ENCODE measurements at regions not wholly inside any gene's neighbourhood (a gene's known extent, or its start where the extent isn't known, plus 50 kb on each side); places are given as distances from the start of the nearest gene placed in this dataset.

DNA sequence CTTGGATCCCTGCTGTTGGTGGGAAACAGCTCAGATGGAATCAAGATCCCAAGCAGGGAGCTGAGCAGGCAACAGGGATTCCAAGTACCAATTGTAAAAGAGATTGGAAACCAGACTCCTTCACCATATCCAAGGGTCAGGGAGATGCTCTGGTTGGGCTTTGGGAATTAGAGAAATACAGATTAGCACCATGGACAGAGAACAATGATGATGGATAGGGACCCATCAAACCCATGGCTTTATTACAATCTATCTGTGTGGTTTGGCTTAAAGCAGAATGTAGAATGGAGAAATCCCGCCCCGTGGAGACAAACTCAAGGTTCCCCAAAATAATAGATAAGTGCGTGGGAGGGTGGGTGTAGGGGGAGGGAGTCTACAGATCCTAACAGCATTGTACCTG lies 120.7 kb upstream of the CSF3R start:
- Histone ChIP-seq H3K4me1 (no peaks in the 10 kb centered on the region), H3K9me3 (no peaks in the 10 kb centered on the region), H3K4me3 (no peak overlapping the region), H3K27me3 (no peaks in the 10 kb centered on the region), H3K27ac (no peak overlapping the region), H3K36me3 (no peaks in the 10 kb centered on the region), H3K9ac (ENCODE audit: low read depth in 2 of 2, low read length in 2 of 2) (no peak overlapping the region)
- TF ChIP-seq, protein P1, sequence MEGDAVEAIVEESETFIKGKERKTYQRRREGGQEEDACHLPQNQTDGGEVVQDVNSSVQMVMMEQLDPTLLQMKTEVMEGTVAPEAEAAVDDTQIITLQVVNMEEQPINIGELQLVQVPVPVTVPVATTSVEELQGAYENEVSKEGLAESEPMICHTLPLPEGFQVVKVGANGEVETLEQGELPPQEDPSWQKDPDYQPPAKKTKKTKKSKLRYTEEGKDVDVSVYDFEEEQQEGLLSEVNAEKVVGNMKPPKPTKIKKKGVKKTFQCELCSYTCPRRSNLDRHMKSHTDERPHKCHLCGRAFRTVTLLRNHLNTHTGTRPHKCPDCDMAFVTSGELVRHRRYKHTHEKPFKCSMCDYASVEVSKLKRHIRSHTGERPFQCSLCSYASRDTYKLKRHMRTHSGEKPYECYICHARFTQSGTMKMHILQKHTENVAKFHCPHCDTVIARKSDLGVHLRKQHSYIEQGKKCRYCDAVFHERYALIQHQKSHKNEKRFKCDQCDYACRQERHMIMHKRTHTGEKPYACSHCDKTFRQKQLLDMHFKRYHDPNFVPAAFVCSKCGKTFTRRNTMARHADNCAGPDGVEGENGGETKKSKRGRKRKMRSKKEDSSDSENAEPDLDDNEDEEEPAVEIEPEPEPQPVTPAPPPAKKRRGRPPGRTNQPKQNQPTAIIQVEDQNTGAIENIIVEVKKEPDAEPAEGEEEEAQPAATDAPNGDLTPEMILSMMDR (IDR thresholded peaks at IDR 0.05) = no peak
- no peak for DNase-seq
- intact Hi-C loops (cut with DNase I) = no loop called here

DNA sequence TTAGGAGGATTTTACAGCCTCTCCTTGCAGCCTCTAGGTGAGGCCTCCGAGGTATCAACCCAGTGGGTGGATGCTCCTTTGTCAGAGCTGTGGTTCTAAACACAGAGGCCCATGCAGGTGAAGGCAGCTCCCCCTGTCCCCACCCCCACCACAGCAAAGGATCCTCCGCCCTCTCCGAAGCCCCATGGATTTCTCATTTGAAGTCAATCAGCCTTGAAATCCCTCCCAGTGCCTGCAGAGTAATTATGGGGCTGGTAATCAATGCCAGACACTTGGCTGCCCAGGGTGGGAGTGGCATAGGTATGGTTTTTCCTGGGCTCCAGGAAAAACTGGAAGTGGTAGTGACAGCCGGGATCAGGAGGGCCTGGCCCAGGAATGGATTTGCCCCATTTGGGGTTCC lies 119.5 kb upstream of the CSF3R start:
- TF ChIP-seq, protein P1 (IDR thresholded peaks at IDR 0.05) = no peak
- H3K36me3 ChIP-seq = no peaks in the 10 kb centered on the region
- H3K4me3 ChIP-seq = no peak overlapping the region
- intact Hi-C loops (cut with DNase I) = no loop called here
- H3K27ac ChIP-seq = no peak overlapping the region
- no peaks in the 10 kb centered on the region for H3K27me3 ChIP-seq
- no peak for DNase-seq
- no peaks in the 10 kb centered on the region for H3K4me1 ChIP-seq
- H3K9me3 ChIP-seq = no peaks in the 10 kb centered on the region
- H3K9ac ChIP-seq (ENCODE audit: low read depth in 2 of 2, low read length in 2 of 2) = no peak overlapping the region

DNA sequence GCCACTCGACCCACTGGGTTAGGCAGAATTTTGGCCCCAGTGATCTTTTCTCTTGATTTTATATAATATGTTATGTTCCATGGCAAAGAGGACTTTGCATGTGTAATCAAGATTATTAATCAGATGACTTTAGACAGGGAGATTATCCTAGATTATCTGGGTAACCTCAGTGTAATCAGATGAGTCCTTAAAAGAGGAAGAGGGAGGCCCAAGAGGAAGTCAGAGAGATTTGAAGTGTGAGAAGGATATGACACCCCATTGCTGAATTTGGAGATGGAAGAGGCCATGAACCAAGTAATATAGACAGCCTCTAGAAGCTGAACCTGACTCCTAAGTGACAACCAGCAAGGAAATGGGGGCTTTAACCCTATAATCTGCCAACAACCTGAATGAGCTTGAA lies 117.1 kb upstream of the CSF3R start:
- Histone ChIP-seq H3K4me3 (no peak overlapping the region), H3K9me3 (no peaks in the 10 kb centered on the region), H3K4me1 (no peaks in the 10 kb centered on the region), H3K36me3 (no peaks in the 10 kb centered on the region), H3K27me3 (no peaks in the 10 kb centered on the region), H3K27ac (no peak overlapping the region), H3K9ac (ENCODE audit: low read depth in 2 of 2, low read length in 2 of 2) (no peak overlapping the region)
- no peak for DNase-seq
- intact Hi-C loops (cut with DNase I) = no loop called here
- TF ChIP-seq, protein P1 (IDR thresholded peaks at IDR 0.05) = no peak

DNA sequence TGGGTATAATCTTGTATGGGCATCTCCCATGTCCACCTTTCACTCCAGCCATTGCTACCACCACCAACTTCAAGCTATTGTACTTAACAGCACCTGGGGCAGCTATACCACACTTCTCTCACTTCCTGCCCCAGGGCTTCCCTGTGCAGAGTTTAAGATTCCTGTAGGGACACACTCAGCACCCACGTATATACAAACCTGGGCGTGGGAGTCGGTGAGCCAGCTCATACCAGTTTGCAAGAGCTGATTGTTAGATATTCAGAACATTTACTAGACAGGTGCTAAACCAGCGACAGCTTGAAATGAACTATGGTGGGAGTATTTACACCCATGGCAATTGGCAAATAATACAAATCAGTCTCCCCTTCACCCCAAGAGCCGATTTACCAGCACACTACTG lies 114.8 kb upstream of the CSF3R start:
- Histone ChIP-seq H3K27ac (no peak overlapping the region), H3K9ac (ENCODE audit: low read depth in 2 of 2, low read length in 2 of 2) (no peak overlapping the region), H3K36me3 (no peaks in the 10 kb centered on the region), H3K9me3 (no peaks in the 10 kb centered on the region), H3K4me1 (no peaks in the 10 kb centered on the region), H3K27me3 (no peaks in the 10 kb centered on the region), H3K4me3 (no peak overlapping the region)
- no peak for DNase-seq
- TF ChIP-seq, protein P1 (IDR thresholded peaks at IDR 0.05) = no peak
- intact Hi-C loops (cut with DNase I) = no loop called here

DNA sequence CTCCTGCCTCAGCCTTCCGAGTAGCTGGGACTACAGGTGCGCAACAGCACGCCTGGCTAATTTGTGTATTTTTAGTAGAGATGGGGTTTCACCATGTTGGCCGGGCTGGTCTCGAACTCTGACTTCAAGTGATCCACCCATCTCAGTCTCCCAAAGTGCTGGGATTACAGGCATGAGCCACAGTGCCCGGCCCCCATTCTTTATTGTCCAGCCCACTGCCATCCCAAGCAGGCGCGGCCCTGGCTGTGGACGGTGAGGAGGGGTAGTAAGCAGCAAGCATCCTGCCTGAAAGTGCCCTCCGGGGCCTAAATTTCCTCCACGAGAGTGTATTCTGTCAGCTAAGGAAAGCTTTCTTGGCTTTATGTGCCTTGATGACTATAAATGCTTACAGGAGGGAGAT lies 113.2 kb upstream of the CSF3R start:
- intact Hi-C loops (cut with DNase I) = no loop called here
- Histone ChIP-seq H3K9me3 (no peaks in the 10 kb centered on the region), H3K36me3 (no peaks in the 10 kb centered on the region), H3K27ac (no peak overlapping the region), H3K4me1 (no peaks in the 10 kb centered on the region), H3K27me3 (no peaks in the 10 kb centered on the region), H3K9ac (ENCODE audit: low read depth in 2 of 2, low read length in 2 of 2) (no peak overlapping the region), H3K4me3 (no peak overlapping the region)
- TF ChIP-seq, protein P1 (IDR thresholded peaks at IDR 0.05) = no peak
- DNase-seq = no peak

DNA sequence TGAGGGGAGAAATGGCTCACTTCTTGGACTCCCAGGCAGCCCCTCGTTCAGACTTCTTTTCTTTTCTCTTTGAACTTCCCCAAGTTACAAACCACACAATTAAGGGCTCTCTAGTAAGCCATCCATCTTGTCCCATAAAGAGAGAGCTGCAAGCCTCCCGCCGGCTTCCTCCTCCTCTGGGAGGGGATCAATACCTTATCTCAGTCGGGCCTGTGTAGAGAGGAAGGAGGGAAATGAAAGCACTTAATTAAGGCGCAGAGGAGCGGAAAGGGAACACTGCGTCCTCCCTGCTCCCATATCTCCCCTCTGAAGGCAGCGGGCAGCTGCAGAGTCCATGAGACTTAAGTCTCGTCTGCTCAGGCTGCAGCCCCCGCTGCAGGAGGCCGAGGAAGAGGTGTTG lies 112.6 kb upstream of the CSF3R start:
- H3K9ac ChIP-seq (ENCODE audit: low read depth in 2 of 2, low read length in 2 of 2) = no peak overlapping the region
- no peaks in the 10 kb centered on the region for H3K4me1 ChIP-seq
- DNase-seq = no peak
- H3K27ac ChIP-seq = no peak overlapping the region
- no peaks in the 10 kb centered on the region for H3K36me3 ChIP-seq
- no peaks in the 10 kb centered on the region for H3K9me3 ChIP-seq
- TF ChIP-seq, protein P1 (IDR thresholded peaks at IDR 0.05) = no peak
- intact Hi-C loops (cut with DNase I) = no loop called here
- H3K4me3 ChIP-seq = no peak overlapping the region
- no peaks in the 10 kb centered on the region for H3K27me3 ChIP-seq

Measured in colonic mucosa (tissue), 4 donors.